Osteocyte (in vitro differentiated cells): ENCODE measurements at regions not wholly inside any gene's neighbourhood (a gene's known extent, or its start where the extent isn't known, plus 50 kb on each side); places are given as distances from the start of the nearest gene placed in this dataset.

Experiments used
- DNase-seq: peaks from one replicate; pipeline ENCODE4 v3.0.0; 2021; ENCODE audit warnings: mixed read lengths; ENCODE audit not compliant: unreplicated experiment; ENCODE audit errors: extremely low spot score
- H3K27ac Mint-ChIP-seq: one replicate; pipeline ENCODE4 v1.8.0; 2021; ENCODE audit warnings: mild to moderate bottlenecking, mixed read lengths; ENCODE audit not compliant: unreplicated experiment
- H3K27me3 Mint-ChIP-seq: one replicate; pipeline ENCODE4 v1.8.0; 2021; ENCODE audit warnings: mixed read lengths; ENCODE audit not compliant: unreplicated experiment
- H3K36me3 Mint-ChIP-seq: one replicate; pipeline ENCODE4 v1.8.0; 2021; ENCODE audit warnings: mixed read lengths; ENCODE audit not compliant: unreplicated experiment
- H3K4me1 Mint-ChIP-seq: one replicate; pipeline ENCODE4 v1.8.0; 2021; ENCODE audit warnings: mixed read lengths; ENCODE audit not compliant: unreplicated experiment
- H3K4me3 Mint-ChIP-seq: one replicate; pipeline ENCODE4 v1.8.0; 2021; ENCODE audit warnings: mild to moderate bottlenecking, moderate library complexity, mixed read lengths; ENCODE audit not compliant: unreplicated experiment
- H3K9me3 Mint-ChIP-seq: one replicate; pipeline ENCODE4 v1.8.0; 2021; ENCODE audit warnings: mixed read lengths; ENCODE audit not compliant: unreplicated experiment
- CTCF ChIP-seq: fragments of 200-600 bp; sonication (generic); IDR thresholded peaks from 2 replicates; pipeline ENCODE4 v1.5.0; 2021; ENCODE audit warnings: antibody characterized with exemption, mild to moderate bottlenecking, moderate library complexity

- Mint-ChIP-seq H3K27me3 (no peaks in the 10 kb centered on the region), H3K9me3 (peaks cover 56% of the 10 kb centered on the region), H3K36me3 (no peaks in the 10 kb centered on the region), H3K27ac (no peak overlapping the region), H3K4me3 (no peak overlapping the region), H3K4me1 (no peaks in the 10 kb centered on the region)
- no peak for TF ChIP-seq CTCF
- no peak for DNase-seq
Measured at GRCh38 chr18:14031053-14031452, 101.2 kb downstream of the ZNF519 start.

- Mint-ChIP-seq H3K9me3 (peaks cover 48% of the 10 kb centered on the region), H3K36me3 (no peaks in the 10 kb centered on the region), H3K27me3 (no peaks in the 10 kb centered on the region), H3K4me3 (no peak overlapping the region), H3K4me1 (no peaks in the 10 kb centered on the region), H3K27ac (no peak overlapping the region)
- no peak for TF ChIP-seq CTCF
- DNase-seq = no peak
Measured at GRCh38 chr18:14029512-14029911, 102.7 kb downstream of the ZNF519 start.

GRCh38 chr18:14026199-14026598, 106.0 kb downstream of the ZNF519 start:
- H3K27me3 Mint-ChIP-seq = no peaks in the 10 kb centered on the region
- no peak for TF ChIP-seq CTCF
- no peaks in the 10 kb centered on the region for H3K4me1 Mint-ChIP-seq
- H3K9me3 Mint-ChIP-seq = peaks cover 32% of the 10 kb centered on the region
- DNase-seq = no peak
- no peak overlapping the region for H3K4me3 Mint-ChIP-seq
- no peaks in the 10 kb centered on the region for H3K36me3 Mint-ChIP-seq
- H3K27ac Mint-ChIP-seq = no peak overlapping the region

GRCh38 chr18:14025306-14025940, 106.8 kb downstream of the ZNF519 start:
- Mint-ChIP-seq H3K27me3 (no peaks in the 10 kb centered on the region), H3K36me3 (no peaks in the 10 kb centered on the region), H3K4me3 (no peak overlapping the region), H3K27ac (no peak overlapping the region), H3K4me1 (no peaks in the 10 kb centered on the region), H3K9me3 (peaks cover 24% of the 10 kb centered on the region)
- no peak for DNase-seq
- TF ChIP-seq CTCF = no peak

GRCh38 chr18:14015416-14015815, 100.1 kb upstream of the MC2R start:
- no peak for TF ChIP-seq CTCF
- peaks cover 39% of the 10 kb centered on the region for H3K9me3 Mint-ChIP-seq

More at GRCh38 chr18:14015416-14015815, 100.1 kb upstream of the MC2R start:
- no peaks in the 10 kb centered on the region for H3K27me3 Mint-ChIP-seq
- H3K36me3 Mint-ChIP-seq = no peaks in the 10 kb centered on the region
- H3K4me3 Mint-ChIP-seq = no peak overlapping the region
- DNase-seq = no peak
- H3K4me1 Mint-ChIP-seq = no peaks in the 10 kb centered on the region
- H3K27ac Mint-ChIP-seq = no peak overlapping the region
